ENCODE measurements at regions not wholly inside any gene's neighbourhood (a gene's known extent, or its start where the extent isn't known, plus 50 kb on each side); places are given as distances from the start of the nearest gene placed in this dataset.
A peak's percentile ranks its signal among the peaks of the same experiment; 100 is the strongest.

DNA sequence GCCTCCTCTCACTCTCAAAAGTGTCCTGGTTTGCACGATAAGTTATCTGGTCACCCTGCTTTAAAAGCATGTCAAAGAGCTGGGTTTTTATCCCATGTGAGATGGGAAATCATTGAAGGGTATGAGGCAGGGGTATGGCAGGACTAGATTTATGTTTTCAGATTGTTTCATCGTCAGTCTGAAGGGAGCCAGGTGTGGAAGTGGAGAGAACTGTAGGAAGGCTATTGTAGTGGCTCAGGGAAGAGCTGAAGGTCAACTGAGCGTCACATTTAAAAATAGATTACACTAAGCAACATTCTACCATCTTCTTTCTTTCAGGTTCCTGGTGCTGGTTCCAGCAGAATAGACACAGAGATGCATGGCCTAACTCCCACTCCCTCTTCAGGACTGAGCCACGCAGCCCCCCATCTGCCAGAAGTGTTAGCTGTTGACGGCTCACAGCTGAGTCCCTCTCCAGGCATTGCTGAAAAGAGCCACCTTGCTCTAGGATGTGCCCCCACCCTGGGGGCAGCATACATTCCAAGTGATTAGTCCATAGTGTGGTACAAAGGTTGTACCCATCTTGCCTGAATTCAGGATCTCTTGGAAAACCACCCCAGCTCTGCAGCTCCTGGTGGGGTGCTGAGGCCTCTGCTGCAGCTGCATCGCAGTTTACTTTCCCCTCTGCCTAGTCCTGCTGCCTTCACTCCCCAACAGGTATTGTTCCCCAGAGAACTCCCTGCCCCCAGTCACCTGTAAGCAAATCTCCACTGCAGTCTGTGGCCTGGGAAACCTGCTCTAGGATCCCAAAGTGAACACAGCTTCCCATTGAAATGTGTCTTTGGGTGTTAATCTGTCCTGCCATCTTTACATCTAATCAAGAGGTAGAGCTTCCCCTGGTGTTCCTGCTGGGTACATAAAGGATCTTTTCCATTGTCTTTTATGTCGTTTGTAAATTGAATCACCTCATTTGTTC is 79.5 kb upstream of the KLF7 start:
- H3K9ac ChIP-seq (ENCODE audit: low read length), result no peak overlapping the region
- no peak overlapping the region for H2AFZ ChIP-seq (ENCODE audit: low read depth, low read length, poor library complexity, severe bottlenecking)
- H3K4me2 ChIP-seq (ENCODE audit: low read length), result no peak overlapping the region
- no peaks in the 10 kb centered on the region for H3K36me3 ChIP-seq (ENCODE audit: control insufficient read depth in 1 of 2, insufficient read depth in 2 of 2, low read length in 2 of 2)
- no peaks in the 10 kb centered on the region for H3K27me3 ChIP-seq (ENCODE audit: insufficient read depth, low read length)
- H3K4me3 ChIP-seq (replicated peaks in 1 of 2; ENCODE audit: low read depth in 1 of 2, low read length in 2 of 2), result no peak overlapping the region
- ATAC-seq (no peak), DNase-seq (ENCODE audit: low read depth, low spot score) (no peak)
- no peaks in the 10 kb centered on the region for H4K20me1 ChIP-seq (ENCODE audit: insufficient read depth)
- POLR2A ChIA-PET, result no interaction called here
- BruUV-seq (replicated peaks), result no TSS peak
- no peaks in the 10 kb centered on the region for H3K79me2 ChIP-seq (ENCODE audit: insufficient read depth, low read length)
- H3K9me3 ChIP-seq (ENCODE audit: control insufficient read depth in 1 of 2, insufficient read depth in 1 of 2, low read depth in 1 of 2, low read length in 2 of 2), result no peaks in the 10 kb centered on the region
- H3K9me2 ChIP-seq (ENCODE audit: insufficient read depth), result no peaks in the 10 kb centered on the region
- CTCF ChIA-PET, result no interaction called here
- TF ChIP-seq CEBPB (IDR thresholded peaks at IDR 0.05; ENCODE audit: low read depth), result no peak
- intact Hi-C loops (cut with micrococcal nuclease), result no loop called here
- H3K4me1 ChIP-seq (ENCODE audit: control insufficient read depth in 1 of 2, insufficient read depth in 2 of 2, low read length in 2 of 2), result peaks cover 0 to 5% of the 10 kb centered on the region in 2 experiments; a peak in 1 of 4 replicates
- H3K27ac ChIP-seq (ENCODE audit: low read depth, low read length), result no peak overlapping the region
- RAD21 ChIA-PET (ENCODE audit: low non-redundant PET in 1 of 2, low total read pairs in 2 of 2, uncharacterized antibody in 2 of 2, unreplicated experiment in 2 of 2), result no interaction called here

- no peaks in the 10 kb centered on the region for H3K79me2 ChIP-seq (ENCODE audit: insufficient read depth, low read length)
- ChIA-PET POLR2A (no interaction called here), RAD21 (ENCODE audit: low non-redundant PET in 1 of 2, low total read pairs in 2 of 2, uncharacterized antibody in 2 of 2, unreplicated experiment in 2 of 2) (no interaction called here), CTCF (no interaction called here)
- H3K27ac ChIP-seq (ENCODE audit: low read depth, low read length), result no peak overlapping the region
- no peak overlapping the region for H3K4me3 ChIP-seq (replicated peaks in 1 of 2; ENCODE audit: low read depth in 1 of 2, low read length in 2 of 2)
- no peaks in the 10 kb centered on the region for H3K36me3 ChIP-seq (ENCODE audit: control insufficient read depth in 1 of 2, insufficient read depth in 2 of 2, low read length in 2 of 2)
- TF ChIP-seq EGR1 (IDR thresholded peaks at IDR 0.05; ENCODE audit: low read depth), result no peak
- TF ChIP-seq FOSL1 (IDR thresholded peaks at IDR 0.05; ENCODE audit: low read depth), result peak; percentile 21; the same call in 1 of the 2 replicates
- H3K27me3 ChIP-seq (ENCODE audit: insufficient read depth, low read length), result no peaks in the 10 kb centered on the region
- BruUV-seq (replicated peaks), result no TSS peak
- no peak overlapping the region for H2AFZ ChIP-seq (ENCODE audit: low read depth, low read length, poor library complexity, severe bottlenecking)
- no peak for ATAC-seq
- H3K9me3 ChIP-seq (ENCODE audit: control insufficient read depth in 1 of 2, insufficient read depth in 1 of 2, low read depth in 1 of 2, low read length in 2 of 2), result no peaks in the 10 kb centered on the region
- H3K4me1 ChIP-seq (ENCODE audit: control insufficient read depth in 1 of 2, insufficient read depth in 2 of 2, low read length in 2 of 2), result peaks cover 0 to 9% of the 10 kb centered on the region in 2 experiments; a peak in 2 of 4 replicates
- intact Hi-C loops (cut with micrococcal nuclease), result no loop called here
- no peaks in the 10 kb centered on the region for H3K9me2 ChIP-seq (ENCODE audit: insufficient read depth)
- peak overlapping the region; percentile 12; the same call in 1 of the 2 replicates for H3K4me2 ChIP-seq (ENCODE audit: low read length)
- H3K9ac ChIP-seq (ENCODE audit: low read length), result no peak overlapping the region
- no peak for DNase-seq (ENCODE audit: low read depth, low spot score)
- no peaks in the 10 kb centered on the region for H4K20me1 ChIP-seq (ENCODE audit: insufficient read depth)
These were observed 83.1 kb upstream of the KLF7 start for GRCh38 chr2:207248702-207249377.
